GM18502 (cell line): ENCODE measurements at regions not wholly inside any gene's neighbourhood (a gene's known extent, or its start where the extent isn't known, plus 50 kb on each side); places are given as distances from the start of the nearest gene placed in this dataset.
"Not testable (repeated sequence)": the region's sequence is repeated elsewhere in the genome, so short reads cannot be mapped to it uniquely, and the experiment has no call there.

Source experiments
- ATAC-seq: cut with Tn5 transposase; IDR thresholded peaks from one replicate; pipeline ENCODE4 v1.9.1; 2021; ENCODE audit warnings: mild to moderate bottlenecking; ENCODE audit not compliant: unreplicated experiment, poor library complexity

GRCh38 chr3:84637272-84637671 lies 321.5 kb upstream of the CADM2 start:
- ATAC-seq, result no peak

- ATAC-seq, result no peak
These were observed 292.3 kb upstream of the CADM2 start for GRCh38 chr3:84666468-84666867.

- no peak for ATAC-seq
These were observed 279.6 kb upstream of the CADM2 start for GRCh38 chr3:84679211-84679610.

- no peak for ATAC-seq
These were observed 278.1 kb upstream of the CADM2 start for GRCh38 chr3:84680700-84681099.

GRCh38 chr3:84683493-84683892 lies 275.3 kb upstream of the CADM2 start:
- no peak for ATAC-seq

- ATAC-seq, result no peak
These were observed 273.3 kb upstream of the CADM2 start for GRCh38 chr3:84685467-84685866.

- ATAC-seq, result no peak
These were observed 266.5 kb upstream of the CADM2 start for GRCh38 chr3:84692261-84692660.

GRCh38 chr3:84710288-84710687 lies 248.5 kb upstream of the CADM2 start:
- ATAC-seq, result not testable (repeated sequence)

GRCh38 chr3:84717894-84718293 lies 240.9 kb upstream of the CADM2 start:
- ATAC-seq, result no peak

GRCh38 chr3:84724877-84725276 lies 233.9 kb upstream of the CADM2 start:
- ATAC-seq, result no peak

- ATAC-seq, result no peak
These were observed 231.2 kb upstream of the CADM2 start for GRCh38 chr3:84727616-84728015.

GRCh38 chr3:84734731-84735130 lies 224.1 kb upstream of the CADM2 start:
- not testable (repeated sequence) for ATAC-seq

- ATAC-seq, result no peak
These were observed 220.7 kb upstream of the CADM2 start for GRCh38 chr3:84738086-84738485.

- no peak for ATAC-seq
These were observed 215.8 kb upstream of the CADM2 start for GRCh38 chr3:84742915-84743425.

- no peak for ATAC-seq
These were observed 214.7 kb upstream of the CADM2 start for GRCh38 chr3:84744130-84744529.

GRCh38 chr3:84755860-84756259 lies 202.9 kb upstream of the CADM2 start:
- ATAC-seq, result no peak

- ATAC-seq, result no peak
These were observed 199.4 kb upstream of the CADM2 start for GRCh38 chr3:84759361-84759760.

- no peak for ATAC-seq
These were observed 185.9 kb upstream of the CADM2 start for GRCh38 chr3:84772841-84773240.

GRCh38 chr3:84783281-84783680 lies 175.5 kb upstream of the CADM2 start:
- no peak for ATAC-seq

GRCh38 chr3:84789961-84790360 lies 168.8 kb upstream of the CADM2 start:
- ATAC-seq, result no peak

- no peak for ATAC-seq
These were observed 151.8 kb upstream of the CADM2 start for GRCh38 chr3:84806958-84807357.

GRCh38 chr3:84820126-84820525 lies 138.7 kb upstream of the CADM2 start:
- ATAC-seq, result no peak

GRCh38 chr3:84820906-84821305 lies 137.9 kb upstream of the CADM2 start:
- ATAC-seq, result no peak
